ENCODE measurements at regions not wholly inside any gene's neighbourhood (a gene's known extent, or its start where the extent isn't known, plus 50 kb on each side); places are given as distances from the start of the nearest gene placed in this dataset.
"Not testable (repeated sequence)": the region's sequence is repeated elsewhere in the genome, so short reads cannot be mapped to it uniquely, and the experiment has no call there.

- no peak overlapping the region for H3K4me3 ChIP-seq (ENCODE audit: low read length)
- no peaks in the 10 kb centered on the region for H3K9me3 ChIP-seq (ENCODE audit: low read length)
- H3K36me3 ChIP-seq (ENCODE audit: insufficient read depth, low read length), result no peaks in the 10 kb centered on the region
- no peak overlapping the region for H2AFZ ChIP-seq (ENCODE audit: low read depth, low read length)
- no peaks in the 10 kb centered on the region for H3K4me1 ChIP-seq (ENCODE audit: insufficient read depth, low read length)
- H3K27me3 ChIP-seq (ENCODE audit: insufficient read depth, low read length), result peaks cover 9% of the 10 kb centered on the region
Observed at GRCh38 chr14:25400607-25401206, 350.8 kb upstream of the STXBP6 start.

- no peaks in the 10 kb centered on the region for H3K27me3 ChIP-seq (ENCODE audit: insufficient read depth, low read length)
- no peaks in the 10 kb centered on the region for H3K4me1 ChIP-seq (ENCODE audit: insufficient read depth, low read length)
- H3K9me3 ChIP-seq (ENCODE audit: low read length), result no peaks in the 10 kb centered on the region
- H2AFZ ChIP-seq (ENCODE audit: low read depth, low read length), result no peak overlapping the region
- no peaks in the 10 kb centered on the region for H3K36me3 ChIP-seq (ENCODE audit: insufficient read depth, low read length)
- H3K4me3 ChIP-seq (ENCODE audit: low read length), result no peak overlapping the region
Observed at GRCh38 chr14:25396128-25396527, 346.2 kb upstream of the STXBP6 start.

GRCh38 chr14:25394791-25395391, 344.9 kb upstream of the STXBP6 start:
- H3K9me3 ChIP-seq (ENCODE audit: low read length), result no peaks in the 10 kb centered on the region
- no peak overlapping the region for H2AFZ ChIP-seq (ENCODE audit: low read depth, low read length)
- no peaks in the 10 kb centered on the region for H3K4me1 ChIP-seq (ENCODE audit: insufficient read depth, low read length)
- no peaks in the 10 kb centered on the region for H3K27me3 ChIP-seq (ENCODE audit: insufficient read depth, low read length)
- no peaks in the 10 kb centered on the region for H3K36me3 ChIP-seq (ENCODE audit: insufficient read depth, low read length)
- H3K4me3 ChIP-seq (ENCODE audit: low read length), result no peak overlapping the region

GRCh38 chr14:25394356-25394755, 344.4 kb upstream of the STXBP6 start:
- Histone ChIP-seq H3K27me3 (ENCODE audit: insufficient read depth, low read length) (no peaks in the 10 kb centered on the region), H3K9me3 (ENCODE audit: low read length) (no peaks in the 10 kb centered on the region), H3K4me1 (ENCODE audit: insufficient read depth, low read length) (no peaks in the 10 kb centered on the region), H2AFZ (ENCODE audit: low read depth, low read length) (no peak overlapping the region), H3K36me3 (ENCODE audit: insufficient read depth, low read length) (no peaks in the 10 kb centered on the region), H3K4me3 (ENCODE audit: low read length) (no peak overlapping the region)

- no peaks in the 10 kb centered on the region for H3K36me3 ChIP-seq (ENCODE audit: insufficient read depth, low read length)
- no peaks in the 10 kb centered on the region for H3K9me3 ChIP-seq (ENCODE audit: low read length)
- H3K27me3 ChIP-seq (ENCODE audit: insufficient read depth, low read length), result no peaks in the 10 kb centered on the region
- no peaks in the 10 kb centered on the region for H3K4me1 ChIP-seq (ENCODE audit: insufficient read depth, low read length)
- H3K4me3 ChIP-seq (ENCODE audit: low read length), result no peak overlapping the region
- H2AFZ ChIP-seq (ENCODE audit: low read depth, low read length), result no peak overlapping the region
Observed at GRCh38 chr14:25389948-25390347, 340.0 kb upstream of the STXBP6 start.

GRCh38 chr14:25381498-25381897, 331.6 kb upstream of the STXBP6 start:
- Histone ChIP-seq H3K9me3 (ENCODE audit: low read length) (no peaks in the 10 kb centered on the region), H3K4me3 (ENCODE audit: low read length) (no peak overlapping the region), H2AFZ (ENCODE audit: low read depth, low read length) (no peak overlapping the region), H3K4me1 (ENCODE audit: insufficient read depth, low read length) (no peaks in the 10 kb centered on the region), H3K27me3 (ENCODE audit: insufficient read depth, low read length) (no peaks in the 10 kb centered on the region), H3K36me3 (ENCODE audit: insufficient read depth, low read length) (no peaks in the 10 kb centered on the region)

- H3K9me3 ChIP-seq (ENCODE audit: low read length), result no peaks in the 10 kb centered on the region
- H3K27me3 ChIP-seq (ENCODE audit: insufficient read depth, low read length), result no peaks in the 10 kb centered on the region
- no peak overlapping the region for H3K4me3 ChIP-seq (ENCODE audit: low read length)
- no peaks in the 10 kb centered on the region for H3K36me3 ChIP-seq (ENCODE audit: insufficient read depth, low read length)
- no peak overlapping the region for H2AFZ ChIP-seq (ENCODE audit: low read depth, low read length)
- H3K4me1 ChIP-seq (ENCODE audit: insufficient read depth, low read length), result no peaks in the 10 kb centered on the region
Observed at GRCh38 chr14:25375639-25376038, 325.7 kb upstream of the STXBP6 start.

GRCh38 chr14:25371068-25371467, 321.1 kb upstream of the STXBP6 start:
- Histone ChIP-seq H3K27me3 (ENCODE audit: insufficient read depth, low read length) (no peaks in the 10 kb centered on the region), H3K4me3 (ENCODE audit: low read length) (no peak overlapping the region), H3K4me1 (ENCODE audit: insufficient read depth, low read length) (no peaks in the 10 kb centered on the region), H3K9me3 (ENCODE audit: low read length) (no peaks in the 10 kb centered on the region), H2AFZ (ENCODE audit: low read depth, low read length) (no peak overlapping the region), H3K36me3 (ENCODE audit: insufficient read depth, low read length) (no peaks in the 10 kb centered on the region)

- not testable (repeated sequence) for H2AFZ ChIP-seq (ENCODE audit: low read depth, low read length); H3K4me1 ChIP-seq (ENCODE audit: insufficient read depth, low read length); H3K4me3 ChIP-seq (ENCODE audit: low read length); H3K36me3 ChIP-seq (ENCODE audit: insufficient read depth, low read length); H3K27me3 ChIP-seq (ENCODE audit: insufficient read depth, low read length); H3K9me3 ChIP-seq (ENCODE audit: low read length)
Observed at GRCh38 chr14:25370057-25370456, 320.1 kb upstream of the STXBP6 start.

GRCh38 chr14:25358330-25358729, 308.4 kb upstream of the STXBP6 start:
- Histone ChIP-seq H2AFZ (ENCODE audit: low read depth, low read length) (no peak overlapping the region), H3K36me3 (ENCODE audit: insufficient read depth, low read length) (no peaks in the 10 kb centered on the region), H3K4me3 (ENCODE audit: low read length) (no peak overlapping the region), H3K9me3 (ENCODE audit: low read length) (no peaks in the 10 kb centered on the region), H3K4me1 (ENCODE audit: insufficient read depth, low read length) (no peaks in the 10 kb centered on the region), H3K27me3 (ENCODE audit: insufficient read depth, low read length) (no peaks in the 10 kb centered on the region)

GRCh38 chr14:25351269-25351668, 301.3 kb upstream of the STXBP6 start:
- Histone ChIP-seq H2AFZ (ENCODE audit: low read depth, low read length) (no peak overlapping the region), H3K9me3 (ENCODE audit: low read length) (no peaks in the 10 kb centered on the region), H3K27me3 (ENCODE audit: insufficient read depth, low read length) (no peaks in the 10 kb centered on the region), H3K4me1 (ENCODE audit: insufficient read depth, low read length) (no peaks in the 10 kb centered on the region), H3K4me3 (ENCODE audit: low read length) (no peak overlapping the region), H3K36me3 (ENCODE audit: insufficient read depth, low read length) (no peaks in the 10 kb centered on the region)

GRCh38 chr14:25350802-25351201, 300.9 kb upstream of the STXBP6 start:
- Histone ChIP-seq H3K4me1 (ENCODE audit: insufficient read depth, low read length) (no peaks in the 10 kb centered on the region), H3K9me3 (ENCODE audit: low read length) (no peaks in the 10 kb centered on the region), H3K4me3 (ENCODE audit: low read length) (no peak overlapping the region), H3K27me3 (ENCODE audit: insufficient read depth, low read length) (no peaks in the 10 kb centered on the region), H3K36me3 (ENCODE audit: insufficient read depth, low read length) (no peaks in the 10 kb centered on the region), H2AFZ (ENCODE audit: low read depth, low read length) (no peak overlapping the region)

GRCh38 chr14:25350021-25350420, 300.1 kb upstream of the STXBP6 start:
- Histone ChIP-seq H3K4me3 (ENCODE audit: low read length) (no peak overlapping the region), H3K4me1 (ENCODE audit: insufficient read depth, low read length) (no peaks in the 10 kb centered on the region), H3K9me3 (ENCODE audit: low read length) (no peaks in the 10 kb centered on the region)

GRCh38 chr14:25349269-25349668, 299.3 kb upstream of the STXBP6 start:
- no peak overlapping the region for H2AFZ ChIP-seq (ENCODE audit: low read depth, low read length)
- no peak overlapping the region for H3K4me3 ChIP-seq (ENCODE audit: low read length)
- H3K4me1 ChIP-seq (ENCODE audit: insufficient read depth, low read length), result no peaks in the 10 kb centered on the region
- no peaks in the 10 kb centered on the region for H3K36me3 ChIP-seq (ENCODE audit: insufficient read depth, low read length)
- H3K9me3 ChIP-seq (ENCODE audit: low read length), result no peaks in the 10 kb centered on the region
- no peaks in the 10 kb centered on the region for H3K27me3 ChIP-seq (ENCODE audit: insufficient read depth, low read length)

More at GRCh38 chr14:25350021-25350420, 300.1 kb upstream of the STXBP6 start:
- Histone ChIP-seq H2AFZ (ENCODE audit: low read depth, low read length) (no peak overlapping the region), H3K36me3 (ENCODE audit: insufficient read depth, low read length) (no peaks in the 10 kb centered on the region), H3K27me3 (ENCODE audit: insufficient read depth, low read length) (no peaks in the 10 kb centered on the region)

Data from neuron (in vitro differentiated cells).